Transverse colon (tissue), 4 donors: ENCODE measurements at regions not wholly inside any gene's neighbourhood (a gene's known extent, or its start where the extent isn't known, plus 50 kb on each side); places are given as distances from the start of the nearest gene placed in this dataset.

ENCODE experiments used
- DNase-seq: peaks from one replicate; pipeline ENCODE4 v3.0.0-alpha.2; 2019
- H3K27ac ChIP-seq, 4 donors: fragments of 200-600 bp; sonication (generic); 2 replicates each; pipeline ENCODE4 v1.5.1; 2016 to 2018; ENCODE audit warnings: inconsistent platforms in 4 of 4
- H3K27me3 ChIP-seq: fragments of 200-600 bp; sonication (generic); 2 replicates; pipeline ENCODE4 v1.5.1; 2017; ENCODE audit warnings: inconsistent platforms
- H3K36me3 ChIP-seq, 4 donors: fragments of 200-600 bp; sonication (generic); 2 replicates each; pipeline ENCODE4 v1.5.1; 2017 to 2019; ENCODE audit warnings: inconsistent platforms in 4 of 4
- H3K4me1 ChIP-seq, 4 donors: fragments of 200-600 bp; sonication (generic); 2 replicates each; pipeline ENCODE4 v1.5.1; 2017 to 2020; ENCODE audit warnings: inconsistent platforms in 4 of 4
- H3K4me3 ChIP-seq, 4 donors: fragments of 200-600 bp; sonication (generic); 1 replicate in 1 of 4; 2 replicates in 3 of 4; pipeline versions ENCODE4 v1.5.1 to v1.6.1; 2017 to 2019; ENCODE audit warnings: inconsistent platforms in 4 of 4
- H3K9me3 ChIP-seq, 2 donors: fragments of 200-600 bp; sonication (generic); 2 replicates each; pipeline ENCODE4 v1.5.1; 2017 to 2019; ENCODE audit warnings: inconsistent platforms in 2 of 2
- CTCF ChIP-seq, 5 experiments: fragments of 200-600 bp in 3 of 5; fragments of 450-650 bp in 2 of 5; sonication (generic) in 3 of 5; IDR thresholded peaks; 1 replicate in 2 of 5; 2 replicates in 3 of 5; pipeline ENCODE4 v1.5.1; 2016 to 2017; ENCODE audit warnings: antibody characterized with exemption in 5 of 5, inconsistent platforms in 3 of 5, mild to moderate bottlenecking in 2 of 5, moderate library complexity in 1 of 5
- EP300 ChIP-seq: sonication (generic); formaldehyde crosslinking; IDR thresholded peaks from one replicate; pipeline ENCODE4 v1.6.1; 2017; ENCODE audit warnings: antibody characterized with exemption, low read depth
- POLR2A ChIP-seq: fragments of 450-650 bp; IDR thresholded peaks from one replicate; pipeline ENCODE4 v1.6.1; 2016; ENCODE audit warnings: antibody characterized with exemption, mild to moderate bottlenecking, moderate library complexity
- POLR2AphosphoS5 ChIP-seq, 3 donors: sonication (generic); formaldehyde crosslinking; IDR thresholded peaks; one replicate each; pipeline ENCODE4 v1.6.1; 2016; ENCODE audit warnings: antibody characterized with exemption in 3 of 3
- WGBS, 2 donors: methylation state at CpG; one replicate each; pipeline ENCODE4 v1.1.5; 2018; ENCODE audit warnings: low coverage in 1 of 2; 5-methylcytosine and 5-hydroxymethylcytosine counted together
- in situ Hi-C, 4 donors: fragments of 200-750 bp; cut with MboI; loops; one replicate each; pipeline versions ENCODE4 v1.15.0 to v1.15.1; 2017; ENCODE audit warnings: low sequenced_read_pairs in 3 of 4, low pct_ligation_motif_present in 1 of 4, low pct_unique_long_range_greater_than_20kb in 1 of 4
- intact Hi-C: fragments of 100-400 bp; cut with DNase I; formaldehyde crosslinking; loops from one replicate; pipeline ENCODE4 v1.15.1; 2023; ENCODE audit warnings: low total_unique reads

DNA sequence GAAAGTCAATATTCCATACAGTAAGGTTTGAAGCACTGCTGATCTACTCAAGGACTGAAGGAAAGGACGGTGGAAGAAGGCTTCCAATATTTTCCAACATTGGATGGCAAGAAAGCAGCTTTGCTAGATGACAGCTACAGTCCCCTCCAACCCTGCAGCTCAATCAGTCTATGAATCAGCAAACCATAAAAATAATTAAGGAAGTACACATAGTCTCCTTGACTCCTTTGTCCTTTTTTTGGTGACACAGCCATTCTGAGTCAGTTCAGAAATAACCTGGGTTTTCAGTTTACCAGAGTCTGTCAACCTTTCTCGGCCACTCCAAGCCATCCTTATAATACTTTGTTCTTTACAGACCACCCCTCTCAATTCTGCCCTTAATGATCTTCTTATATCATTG lies 232.5 kb downstream of the IBTK start:
- no peaks in the 10 kb centered on the region for H3K27me3 ChIP-seq
- 80 to 83% methylated on average over 2 of the region's 2 CpGs for WGBS, 2 donors
- no peaks in the 10 kb centered on the region for H3K9me3 ChIP-seq
- no peak overlapping the region for H3K4me3 ChIP-seq
- H3K27ac ChIP-seq: peak overlapping the region in 2 of 4 donors; percentile 3 to 24
- H3K4me1 ChIP-seq: peaks cover 0 to 7% (median 2%) of the 10 kb centered on the region in 4 donors
- H3K36me3 ChIP-seq: no peaks in the 10 kb centered on the region
- no peak for TF ChIP-seq POLR2A
- no peak for TF ChIP-seq POLR2AphosphoS5 (IDR thresholded peaks at IDR 0.05)
- no peak for TF ChIP-seq CTCF (IDR thresholded peaks at IDR 0.05)
- no peak for TF ChIP-seq EP300
- DNase-seq: no peak
- in situ Hi-C loops (no loop called here), intact Hi-C loops (no loop called here)

DNA sequence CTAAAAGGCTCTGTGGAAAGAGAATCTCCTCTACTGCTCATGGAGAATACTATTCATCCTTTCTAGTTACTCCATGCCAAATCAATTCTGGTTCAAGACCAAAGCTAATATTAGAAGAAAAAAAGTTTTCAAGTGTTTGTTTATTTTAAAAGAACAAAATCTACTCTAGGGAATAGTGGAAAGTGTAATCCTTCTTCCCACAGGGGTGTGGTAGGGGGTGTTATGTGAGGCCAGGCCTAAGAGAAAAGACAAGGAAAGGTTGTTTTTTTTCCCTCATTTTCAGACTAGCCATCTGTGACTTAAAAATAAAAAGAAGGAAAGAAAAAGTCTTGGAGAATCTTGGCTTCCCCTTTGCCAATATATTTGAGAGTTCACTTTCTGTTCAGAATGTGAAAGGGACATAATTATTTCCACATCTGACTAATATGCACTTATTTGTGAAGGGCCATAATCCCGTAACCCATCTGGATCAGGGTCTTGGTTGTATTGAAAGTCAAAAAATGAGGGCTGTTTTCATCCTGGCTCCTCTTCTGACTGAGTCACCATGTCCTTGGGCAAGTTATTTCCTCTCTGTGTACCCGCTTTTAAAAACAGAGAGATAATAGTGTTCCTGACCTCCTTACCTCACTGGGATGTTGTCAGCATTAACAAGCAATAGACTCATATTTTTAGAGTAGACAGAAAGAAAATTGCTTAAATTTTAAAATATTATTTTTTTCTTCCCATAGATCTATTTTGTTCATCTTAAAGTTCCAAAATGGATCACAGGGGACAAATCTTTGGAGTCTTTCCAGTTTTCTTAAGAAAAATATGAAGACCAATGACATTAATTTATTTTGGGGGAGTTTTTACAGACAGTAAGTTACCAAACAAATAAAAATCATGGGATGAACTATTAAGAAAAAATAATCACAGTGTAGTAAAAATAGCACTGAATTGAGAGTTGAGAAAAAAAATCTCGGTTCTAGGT lies 233.7 kb downstream of the IBTK start:
- 64 to 74% methylated on average over 3 of the region's 3 CpGs for WGBS, 2 donors
- Histone ChIP-seq H3K36me3 (no peaks in the 10 kb centered on the region), H3K4me3 (no peak overlapping the region), H3K27me3 (no peaks in the 10 kb centered on the region), H3K4me1 (peaks cover 0 to 7% (median 2%) of the 10 kb centered on the region in 4 donors), H3K9me3 (peaks cover 0 to 2% of the 10 kb centered on the region in 2 donors), H3K27ac (peak overlapping the region in 2 of 4 donors; percentile 24 to 27)
- in situ Hi-C loops: no loop called here
- intact Hi-C loops: no loop called here
- TF ChIP-seq CTCF (IDR thresholded peaks at IDR 0.05): no peak
- no peak for TF ChIP-seq POLR2AphosphoS5 (IDR thresholded peaks at IDR 0.05)
- no peak for TF ChIP-seq POLR2A
- no peak for TF ChIP-seq EP300
- no peak for DNase-seq

DNA sequence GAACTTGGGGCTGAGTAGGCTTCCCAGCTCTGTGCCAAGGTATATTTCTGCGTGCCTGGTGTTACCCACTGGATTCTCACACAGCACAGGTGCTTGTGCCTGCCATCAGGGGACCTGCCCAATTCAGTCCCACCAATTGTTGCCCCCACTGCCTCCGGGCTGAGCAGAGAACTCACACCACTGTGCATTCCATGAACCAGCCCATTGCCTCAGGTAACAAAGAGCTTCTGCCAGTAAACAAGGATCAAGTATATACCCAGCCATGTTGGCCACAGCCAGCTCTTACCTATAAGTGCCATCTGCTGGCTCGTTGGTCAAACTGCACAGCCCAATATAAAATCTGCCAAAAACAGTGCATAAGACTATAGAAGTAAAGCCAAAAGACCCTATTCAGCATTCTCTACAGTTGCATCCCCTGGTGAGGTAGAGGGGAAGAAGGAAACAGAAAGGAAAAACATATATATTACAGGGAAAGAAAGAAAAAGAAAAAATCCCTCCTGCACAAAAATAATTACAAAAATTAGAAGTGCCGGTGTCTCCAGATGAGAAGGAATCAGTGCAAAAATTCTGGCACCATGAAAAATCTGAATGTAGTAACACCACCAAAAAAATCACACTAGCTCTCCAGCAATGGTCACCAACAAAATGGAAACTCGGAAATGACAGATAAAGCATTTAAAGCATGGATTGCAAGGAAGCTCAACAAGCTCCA lies 241.4 kb downstream of the IBTK start:
- Histone ChIP-seq H3K4me3 (no peak overlapping the region), H3K36me3 (no peaks in the 10 kb centered on the region), H3K9me3 (peaks cover 7 to 15% of the 10 kb centered on the region in 2 donors), H3K4me1 (no peaks in the 10 kb centered on the region), H3K27me3 (no peaks in the 10 kb centered on the region), H3K27ac (no peak overlapping the region)
- no peak for TF ChIP-seq EP300
- peak; percentile 38 to 55 (median 51) for TF ChIP-seq CTCF (IDR thresholded peaks at IDR 0.05)
- no peak for TF ChIP-seq POLR2A
- intact Hi-C loops (no loop called here), in situ Hi-C loops (no loop called here)
- peak; percentile 9 for DNase-seq
- 55 to 64% methylated on average over 2 to 5 of the region's 5 CpGs for WGBS, 2 donors

DNA sequence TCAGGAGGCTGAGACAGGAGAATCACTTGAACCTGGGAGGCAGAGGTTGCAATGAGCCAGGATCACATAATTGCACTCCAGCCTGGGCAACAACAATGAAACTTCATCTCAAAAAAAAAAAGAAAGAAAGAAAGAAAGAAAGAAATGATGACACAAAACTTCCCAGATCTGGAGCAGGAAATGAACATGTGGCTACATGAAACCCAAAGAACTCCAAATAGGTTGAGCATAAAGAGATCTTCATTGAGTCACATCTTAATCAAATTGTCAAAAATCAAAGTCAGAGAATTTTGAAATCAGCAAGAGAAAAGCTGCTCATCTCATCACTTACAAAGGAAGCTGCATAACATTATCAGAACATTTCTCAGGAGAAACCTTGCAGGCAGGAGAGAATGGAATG lies 247.0 kb downstream of the IBTK start:
- in situ Hi-C loops (no loop called here), intact Hi-C loops (no loop called here)
- H3K4me1 ChIP-seq: no peaks in the 10 kb centered on the region
- H3K9me3 ChIP-seq: no peaks in the 10 kb centered on the region
- DNase-seq: no peak
- no peak for TF ChIP-seq POLR2A
- TF ChIP-seq CTCF (IDR thresholded peaks at IDR 0.05): no peak
- TF ChIP-seq POLR2AphosphoS5 (IDR thresholded peaks at IDR 0.05): no peak
- no peak for TF ChIP-seq EP300
- no peaks in the 10 kb centered on the region for H3K36me3 ChIP-seq
- H3K4me3 ChIP-seq: no peak overlapping the region
- no peak overlapping the region for H3K27ac ChIP-seq
- H3K27me3 ChIP-seq: no peaks in the 10 kb centered on the region
